ENCODE measurements at regions not wholly inside any gene's neighbourhood (a gene's known extent, or its start where the extent isn't known, plus 50 kb on each side); places are given as distances from the start of the nearest gene placed in this dataset.

GRCh38 chr6:14487625-14488024 is 370.1 kb downstream of the CD83 start:
- no peak for DNase-seq
- no peak overlapping the region for H3K4me3 Mint-ChIP-seq
- intact Hi-C loops (cut with micrococcal nuclease) = no loop called here
- H3K4me1 Mint-ChIP-seq (ENCODE audit: low read depth) = peaks cover 5% of the 10 kb centered on the region
- CTCF ChIA-PET = interaction anchor here (0.6 kb wide), 1 partner anchor 291 kb away, joined by 3 read pairs; no protein-coding TSS in a partner anchor
- POLR2A ChIA-PET = no interaction called here
- no peak for TF ChIP-seq CTCF (IDR thresholded peaks at IDR 0.05)
- H3K36me3 Mint-ChIP-seq (ENCODE audit: low read depth) = peaks cover under 1% of the 10 kb centered on the region
- H3K27ac Mint-ChIP-seq = no peak overlapping the region
- no peaks in the 10 kb centered on the region for H3K27me3 Mint-ChIP-seq
- ATAC-seq = no peak
- H3K9me3 Mint-ChIP-seq = no peaks in the 10 kb centered on the region

GRCh38 chr6:14488180-14488579 is 370.6 kb downstream of the CD83 start:
- ChIA-PET CTCF (interaction anchor here (0.6 to 1.5 kb wide), 2 partner anchors 9 to 292 kb away, joined by 3 read pairs; no protein-coding TSS in a partner anchor), POLR2A (no interaction called here)
- Mint-ChIP-seq H3K36me3 (ENCODE audit: low read depth) (no peaks in the 10 kb centered on the region), H3K4me1 (ENCODE audit: low read depth) (peaks cover 5% of the 10 kb centered on the region), H3K4me3 (no peak overlapping the region), H3K27ac (no peak overlapping the region), H3K27me3 (no peaks in the 10 kb centered on the region), H3K9me3 (no peaks in the 10 kb centered on the region)
- intact Hi-C loops (cut with micrococcal nuclease) = no loop called here
- TF ChIP-seq CTCF (IDR thresholded peaks at IDR 0.05) = no peak
- DNase-seq (no peak), ATAC-seq (no peak)

GRCh38 chr6:14489445-14489844 is 371.9 kb downstream of the CD83 start:
- no peak overlapping the region for H3K27ac Mint-ChIP-seq

GRCh38 chr6:14498748-14499147 is 381.2 kb downstream of the CD83 start:
- intact Hi-C loops (cut with micrococcal nuclease) = no loop called here
- DNase-seq (no peak), ATAC-seq (no peak)
- Mint-ChIP-seq H3K9me3 (peaks cover 3% of the 10 kb centered on the region), H3K27me3 (no peaks in the 10 kb centered on the region), H3K4me3 (no peak overlapping the region), H3K36me3 (ENCODE audit: low read depth) (no peaks in the 10 kb centered on the region), H3K27ac (no peak overlapping the region), H3K4me1 (ENCODE audit: low read depth) (no peaks in the 10 kb centered on the region)
- no peak for TF ChIP-seq CTCF (IDR thresholded peaks at IDR 0.05)
- ChIA-PET CTCF (no interaction called here), POLR2A (no interaction called here)

More at GRCh38 chr6:14489445-14489844, 371.9 kb downstream of the CD83 start:
- intact Hi-C loops (cut with micrococcal nuclease) = no loop called here
- H3K4me1 Mint-ChIP-seq (ENCODE audit: low read depth) = peaks cover 5% of the 10 kb centered on the region
- TF ChIP-seq CTCF (IDR thresholded peaks at IDR 0.05) = no peak
- no peak for ATAC-seq
- ChIA-PET CTCF (interaction anchor here (1.5 kb wide), 1 partner anchor 10 kb away, joined by 3 read pairs; no protein-coding TSS in a partner anchor), POLR2A (interaction anchor here (0.6 kb wide), 1 partner anchor 1762 kb away, joined by 3 read pairs; no protein-coding TSS in a partner anchor)
- H3K27me3 Mint-ChIP-seq = no peaks in the 10 kb centered on the region
- no peak for DNase-seq
- H3K9me3 Mint-ChIP-seq = no peaks in the 10 kb centered on the region
- H3K4me3 Mint-ChIP-seq = no peak overlapping the region
- H3K36me3 Mint-ChIP-seq (ENCODE audit: low read depth) = no peaks in the 10 kb centered on the region

GRCh38 chr6:14499309-14499708 is 381.7 kb downstream of the CD83 start:
- no peak for ATAC-seq
- CTCF ChIA-PET = no interaction called here
- Mint-ChIP-seq H3K36me3 (ENCODE audit: low read depth) (no peaks in the 10 kb centered on the region), H3K9me3 (peaks cover 3% of the 10 kb centered on the region), H3K27me3 (no peaks in the 10 kb centered on the region), H3K27ac (no peak overlapping the region), H3K4me3 (no peak overlapping the region), H3K4me1 (ENCODE audit: low read depth) (no peaks in the 10 kb centered on the region)
- POLR2A ChIA-PET = no interaction called here
- no peak for TF ChIP-seq CTCF (IDR thresholded peaks at IDR 0.05)
- intact Hi-C loops (cut with micrococcal nuclease) = no loop called here
- no peak for DNase-seq
